PC-3 (cell line): ENCODE measurements at regions not wholly inside any gene's neighbourhood (a gene's known extent, or its start where the extent isn't known, plus 50 kb on each side); places are given as distances from the start of the nearest gene placed in this dataset.

Experiments used
- ATAC-seq: fragments of 200-7000 bp; cut with Tn5 transposase; 2 replicates; pipeline ENCODE4 v1.9.1; 2020; ENCODE audit warnings: mild to moderate bottlenecking, moderate library complexity
- BruUV-seq: library from RNA; stranded (reverse); fragments of 400-500 nt; replicated peaks from 2 replicates; lab custom pipeline; 2021; lab: Mats Ljungman, UMichigan
- CTCF ChIA-PET: fragments of 300-600 bp; sonication (Branson Sonifier 250); formaldehyde crosslinking; loops from one replicate; lab custom pipeline; 2022; ENCODE audit warnings: antibody characterized with exemption; lab: Charles Lee
- POLR2A ChIA-PET: fragments of 300-600 bp; sonication (Branson Sonifier 250); formaldehyde crosslinking; loops from one replicate; lab custom pipeline; 2022; ENCODE audit warnings: antibody characterized with exemption; ENCODE audit not compliant: unreplicated experiment; lab: Charles Lee
- DNase-seq: peaks from one replicate; pipeline ENCODE4 v3.0.0-alpha.2; 2015
- H2AFZ ChIP-seq: fragments of 300-600 bp; sonication (generic); 2 replicates; pipeline ENCODE4 v1.6.0; 2016; ENCODE audit warnings: antibody characterized with exemption, low read length
- H3F3A ChIP-seq: fragments of 300-600 bp; sonication (generic); one replicate; pipeline ENCODE4 v1.6.0; 2017; ENCODE audit warnings: antibody characterized with exemption, low read length, control low read depth, mild to moderate bottlenecking; ENCODE audit not compliant: unreplicated experiment
- H3K27ac ChIP-seq: fragments of 300-600 bp; sonication (generic); 2 replicates; pipeline ENCODE4 v1.5.1; 2016; ENCODE audit warnings: mild to moderate bottlenecking, low read length
- H3K27me3 ChIP-seq: fragments of 300-600 bp; sonication (generic); 2 replicates; pipeline ENCODE4 v1.6.1; 2016; ENCODE audit warnings: low read length, mixed read lengths
- H3K36me3 ChIP-seq: fragments of 300-600 bp; sonication (generic); 2 replicates; pipeline ENCODE4 v1.6.1; 2016; ENCODE audit warnings: low read depth, mixed run types, low read length, mixed read lengths
- H3K4me1 ChIP-seq: fragments of 300-600 bp; sonication (generic); 2 replicates; pipeline ENCODE4 v1.5.1; 2016; ENCODE audit warnings: low read length; ENCODE audit not compliant: insufficient read depth
- H3K4me2 ChIP-seq: fragments of 300-600 bp; sonication (generic); 2 replicates; pipeline ENCODE4 v1.6.0; 2016; ENCODE audit warnings: low read length
- H3K4me3 ChIP-seq: fragments of 300-600 bp; sonication (generic); 2 replicates; pipeline ENCODE4 v1.5.1; 2016; ENCODE audit warnings: mild to moderate bottlenecking, low read length, mixed read lengths
- H3K79me2 ChIP-seq: fragments of 300-600 bp; sonication (generic); 2 replicates; pipeline ENCODE4 v1.6.1; 2017; ENCODE audit warnings: low read length, mixed read lengths
- H3K9ac ChIP-seq: fragments of 300-600 bp; sonication (generic); 2 replicates; pipeline ENCODE4 v1.6.0; 2016; ENCODE audit warnings: mild to moderate bottlenecking, low read length
- H3K9me2 ChIP-seq: fragments of 300-600 bp; sonication (generic); replicated peaks from 2 replicates; pipeline ENCODE4 v1.6.1; 2016; ENCODE audit warnings: mixed run types, low read length, mixed read lengths
- H3K9me3 ChIP-seq: fragments of 300-600 bp; sonication (generic); 2 replicates; pipeline ENCODE4 v1.6.1; 2016; ENCODE audit warnings: low read length, mixed read lengths
- H4K20me1 ChIP-seq: fragments of 300-600 bp; sonication (generic); 2 replicates; pipeline ENCODE4 v1.6.1; 2016; ENCODE audit warnings: low read length, mixed read lengths
- EZH2 ChIP-seq: fragments of 300-600 bp; sonication (generic); IDR thresholded peaks from one replicate; pipeline ENCODE4 v1.6.1; 2017; ENCODE audit warnings: antibody characterized with exemption, mild to moderate bottlenecking, low read length; ENCODE audit not compliant: unreplicated experiment
- EZH2phosphoT487 ChIP-seq: fragments of 300-600 bp; sonication (generic); IDR thresholded peaks from 2 replicates; pipeline ENCODE4 v1.6.1; 2018; ENCODE audit warnings: mild to moderate bottlenecking, antibody characterized with exemption, low read length, borderline replicate concordance
- intact Hi-C: fragments of 100-400 bp; cut with micrococcal nuclease; formaldehyde crosslinking; loops from 2 replicates; pipeline ENCODE4 v1.9.0; 2023
- TF ChIP-seq, protein P1 (sequence below): fragments of 300-600 bp; sonication (generic); conservative IDR thresholded peaks from 2 replicates; pipeline ENCODE4 v1.5.1; 2017; ENCODE audit warnings: antibody characterized with exemption, low read depth, mild to moderate bottlenecking, low read length

DNA sequence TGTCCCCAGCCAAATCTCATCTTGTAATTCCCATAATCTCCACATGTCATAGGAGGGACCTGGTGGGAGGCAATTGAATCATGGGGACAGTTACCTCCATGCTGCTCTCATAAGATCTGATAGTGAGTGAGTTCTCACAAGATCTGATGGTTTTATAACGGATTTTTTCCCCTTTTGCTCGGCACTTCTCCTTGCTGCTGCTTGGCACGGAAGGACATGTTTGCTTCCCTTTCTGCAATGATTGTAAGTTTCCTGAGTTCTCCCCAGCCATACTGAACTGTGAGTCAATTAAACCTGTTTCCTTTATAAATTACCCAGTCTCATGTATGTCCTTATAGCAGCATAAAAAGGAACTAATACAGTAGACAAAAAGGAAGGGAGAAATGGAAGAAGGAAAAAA lies 76.7 kb upstream of the CCNG1 start:
- TF ChIP-seq EZH2phosphoT487 (no peak), EZH2 (no peak)
- TF ChIP-seq, protein P1, sequence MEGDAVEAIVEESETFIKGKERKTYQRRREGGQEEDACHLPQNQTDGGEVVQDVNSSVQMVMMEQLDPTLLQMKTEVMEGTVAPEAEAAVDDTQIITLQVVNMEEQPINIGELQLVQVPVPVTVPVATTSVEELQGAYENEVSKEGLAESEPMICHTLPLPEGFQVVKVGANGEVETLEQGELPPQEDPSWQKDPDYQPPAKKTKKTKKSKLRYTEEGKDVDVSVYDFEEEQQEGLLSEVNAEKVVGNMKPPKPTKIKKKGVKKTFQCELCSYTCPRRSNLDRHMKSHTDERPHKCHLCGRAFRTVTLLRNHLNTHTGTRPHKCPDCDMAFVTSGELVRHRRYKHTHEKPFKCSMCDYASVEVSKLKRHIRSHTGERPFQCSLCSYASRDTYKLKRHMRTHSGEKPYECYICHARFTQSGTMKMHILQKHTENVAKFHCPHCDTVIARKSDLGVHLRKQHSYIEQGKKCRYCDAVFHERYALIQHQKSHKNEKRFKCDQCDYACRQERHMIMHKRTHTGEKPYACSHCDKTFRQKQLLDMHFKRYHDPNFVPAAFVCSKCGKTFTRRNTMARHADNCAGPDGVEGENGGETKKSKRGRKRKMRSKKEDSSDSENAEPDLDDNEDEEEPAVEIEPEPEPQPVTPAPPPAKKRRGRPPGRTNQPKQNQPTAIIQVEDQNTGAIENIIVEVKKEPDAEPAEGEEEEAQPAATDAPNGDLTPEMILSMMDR: no peak
- ATAC-seq: no peak
- H3K9me3 ChIP-seq: no peaks in the 10 kb centered on the region
- BruUV-seq: no TSS peak
- no peak overlapping the region for H3K27ac ChIP-seq
- H3K9ac ChIP-seq: no peak overlapping the region
- ChIA-PET POLR2A (no interaction called here), CTCF (no interaction called here)
- H3K79me2 ChIP-seq: no peaks in the 10 kb centered on the region
- H3K9me2 ChIP-seq: no peaks in the 10 kb centered on the region
- intact Hi-C loops: no loop called here
- no peaks in the 10 kb centered on the region for H4K20me1 ChIP-seq
- no peak overlapping the region for H3K4me2 ChIP-seq
- DNase-seq: no peak
- no peaks in the 10 kb centered on the region for H3K4me1 ChIP-seq
- H2AFZ ChIP-seq: no peak overlapping the region
- no peaks in the 10 kb centered on the region for H3F3A ChIP-seq
- no peak overlapping the region for H3K4me3 ChIP-seq
- no peaks in the 10 kb centered on the region for H3K36me3 ChIP-seq
- H3K27me3 ChIP-seq: no peaks in the 10 kb centered on the region

DNA sequence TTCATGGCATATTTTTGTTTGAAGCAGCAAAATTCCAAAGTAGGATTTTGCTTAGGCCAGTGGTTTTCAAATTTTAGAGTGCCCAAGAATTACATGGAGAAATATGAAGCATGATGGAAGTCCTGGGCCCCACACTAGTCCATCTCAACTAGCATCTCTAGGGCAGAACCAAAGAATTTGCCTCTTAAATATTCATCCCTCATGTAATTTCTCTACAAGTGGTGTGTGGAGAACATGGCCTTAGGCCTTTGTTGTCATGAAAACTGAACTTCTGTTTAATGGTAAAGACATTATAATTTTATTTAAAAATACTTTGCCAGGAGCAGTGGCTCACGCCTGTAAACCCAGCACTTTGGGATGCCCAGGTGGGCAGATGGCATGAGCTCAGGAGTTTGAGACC lies 75.9 kb upstream of the CCNG1 start:
- no peaks in the 10 kb centered on the region for H3K4me1 ChIP-seq
- H3K27ac ChIP-seq: no peak overlapping the region
- H3K4me3 ChIP-seq: no peak overlapping the region
- no peak overlapping the region for H2AFZ ChIP-seq
- H3K9me2 ChIP-seq: no peaks in the 10 kb centered on the region
- no TSS peak for BruUV-seq
- no peaks in the 10 kb centered on the region for H3K27me3 ChIP-seq
- intact Hi-C loops: no loop called here
- no peak overlapping the region for H3K9ac ChIP-seq
- no peak for TF ChIP-seq EZH2phosphoT487
- TF ChIP-seq, protein P1: no peak
- TF ChIP-seq EZH2: no peak
- H3K36me3 ChIP-seq: no peaks in the 10 kb centered on the region
- no peaks in the 10 kb centered on the region for H3K9me3 ChIP-seq
- no peaks in the 10 kb centered on the region for H4K20me1 ChIP-seq
- no peaks in the 10 kb centered on the region for H3K79me2 ChIP-seq
- ChIA-PET CTCF (no interaction called here), POLR2A (no interaction called here)
- no peaks in the 10 kb centered on the region for H3F3A ChIP-seq
- DNase-seq (no peak), ATAC-seq (no peak)
- H3K4me2 ChIP-seq: no peak overlapping the region

DNA sequence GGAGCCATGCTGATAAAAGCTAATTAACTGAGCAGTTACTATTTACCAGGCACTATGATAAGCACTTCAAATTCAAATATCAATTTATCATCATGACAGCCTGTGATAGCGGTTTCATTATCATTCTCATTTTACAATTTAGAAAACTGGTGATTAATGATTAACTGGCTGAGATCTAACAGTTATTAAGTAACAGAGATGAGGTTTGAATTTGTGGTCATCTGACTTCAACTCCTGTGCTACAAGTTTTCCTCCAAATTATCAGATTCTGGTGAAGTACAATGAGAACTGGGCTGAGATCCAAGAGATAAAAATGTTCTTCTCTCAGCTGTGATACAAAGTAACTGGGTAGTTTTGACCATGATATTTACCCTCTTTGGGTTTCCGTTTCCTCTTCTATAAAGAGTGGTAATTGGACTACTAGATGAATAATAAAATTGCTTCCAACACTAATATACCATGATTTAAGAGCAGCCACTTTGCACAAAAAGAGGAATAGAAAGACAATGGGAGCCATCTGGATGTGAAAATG lies 74.5 kb upstream of the CCNG1 start:
- Histone ChIP-seq H4K20me1 (no peaks in the 10 kb centered on the region), H2AFZ (no peak overlapping the region), H3K27me3 (no peaks in the 10 kb centered on the region), H3K9me3 (no peaks in the 10 kb centered on the region), H3K9ac (no peak overlapping the region), H3K9me2 (no peaks in the 10 kb centered on the region), H3K36me3 (no peaks in the 10 kb centered on the region), H3F3A (no peaks in the 10 kb centered on the region), H3K4me3 (no peak overlapping the region), H3K4me2 (no peak overlapping the region), H3K79me2 (no peaks in the 10 kb centered on the region), H3K4me1 (no peaks in the 10 kb centered on the region), H3K27ac (no peak overlapping the region)
- no TSS peak for BruUV-seq
- CTCF ChIA-PET: interaction anchor here (0.7 kb wide), 1 partner anchor 73 kb away, joined by 3 read pairs; no protein-coding TSS in a partner anchor
- DNase-seq (no peak), ATAC-seq (no peak)
- TF ChIP-seq EZH2phosphoT487 (no peak), EZH2 (no peak)
- TF ChIP-seq, protein P1: no peak
- intact Hi-C loops: no loop called here
- POLR2A ChIA-PET: no interaction called here
